ENCODE measurements at regions not wholly inside any gene's neighbourhood (a gene's known extent, or its start where the extent isn't known, plus 50 kb on each side); places are given as distances from the start of the nearest gene placed in this dataset.

DNA sequence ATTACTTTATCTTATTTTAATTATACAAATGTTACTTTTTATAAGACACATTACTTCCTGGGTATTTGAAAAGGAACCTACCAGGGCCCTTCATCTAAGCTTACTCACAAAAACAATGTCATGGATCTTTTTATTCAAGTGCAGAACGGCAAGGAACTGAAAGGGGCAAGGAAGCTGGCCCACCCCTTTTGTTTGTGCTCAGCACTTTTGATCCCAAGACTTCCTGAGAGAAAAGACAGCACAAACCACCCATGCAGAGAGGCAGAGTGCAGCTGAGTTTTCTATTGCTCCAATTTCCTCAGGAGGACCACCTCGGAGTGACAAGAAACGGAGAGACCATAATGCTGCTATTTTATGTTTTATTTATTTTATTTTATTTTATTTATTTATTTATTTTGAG is 232.0 kb upstream of the NRP1 start (continued):
- TF ChIP-seq, protein P1, sequence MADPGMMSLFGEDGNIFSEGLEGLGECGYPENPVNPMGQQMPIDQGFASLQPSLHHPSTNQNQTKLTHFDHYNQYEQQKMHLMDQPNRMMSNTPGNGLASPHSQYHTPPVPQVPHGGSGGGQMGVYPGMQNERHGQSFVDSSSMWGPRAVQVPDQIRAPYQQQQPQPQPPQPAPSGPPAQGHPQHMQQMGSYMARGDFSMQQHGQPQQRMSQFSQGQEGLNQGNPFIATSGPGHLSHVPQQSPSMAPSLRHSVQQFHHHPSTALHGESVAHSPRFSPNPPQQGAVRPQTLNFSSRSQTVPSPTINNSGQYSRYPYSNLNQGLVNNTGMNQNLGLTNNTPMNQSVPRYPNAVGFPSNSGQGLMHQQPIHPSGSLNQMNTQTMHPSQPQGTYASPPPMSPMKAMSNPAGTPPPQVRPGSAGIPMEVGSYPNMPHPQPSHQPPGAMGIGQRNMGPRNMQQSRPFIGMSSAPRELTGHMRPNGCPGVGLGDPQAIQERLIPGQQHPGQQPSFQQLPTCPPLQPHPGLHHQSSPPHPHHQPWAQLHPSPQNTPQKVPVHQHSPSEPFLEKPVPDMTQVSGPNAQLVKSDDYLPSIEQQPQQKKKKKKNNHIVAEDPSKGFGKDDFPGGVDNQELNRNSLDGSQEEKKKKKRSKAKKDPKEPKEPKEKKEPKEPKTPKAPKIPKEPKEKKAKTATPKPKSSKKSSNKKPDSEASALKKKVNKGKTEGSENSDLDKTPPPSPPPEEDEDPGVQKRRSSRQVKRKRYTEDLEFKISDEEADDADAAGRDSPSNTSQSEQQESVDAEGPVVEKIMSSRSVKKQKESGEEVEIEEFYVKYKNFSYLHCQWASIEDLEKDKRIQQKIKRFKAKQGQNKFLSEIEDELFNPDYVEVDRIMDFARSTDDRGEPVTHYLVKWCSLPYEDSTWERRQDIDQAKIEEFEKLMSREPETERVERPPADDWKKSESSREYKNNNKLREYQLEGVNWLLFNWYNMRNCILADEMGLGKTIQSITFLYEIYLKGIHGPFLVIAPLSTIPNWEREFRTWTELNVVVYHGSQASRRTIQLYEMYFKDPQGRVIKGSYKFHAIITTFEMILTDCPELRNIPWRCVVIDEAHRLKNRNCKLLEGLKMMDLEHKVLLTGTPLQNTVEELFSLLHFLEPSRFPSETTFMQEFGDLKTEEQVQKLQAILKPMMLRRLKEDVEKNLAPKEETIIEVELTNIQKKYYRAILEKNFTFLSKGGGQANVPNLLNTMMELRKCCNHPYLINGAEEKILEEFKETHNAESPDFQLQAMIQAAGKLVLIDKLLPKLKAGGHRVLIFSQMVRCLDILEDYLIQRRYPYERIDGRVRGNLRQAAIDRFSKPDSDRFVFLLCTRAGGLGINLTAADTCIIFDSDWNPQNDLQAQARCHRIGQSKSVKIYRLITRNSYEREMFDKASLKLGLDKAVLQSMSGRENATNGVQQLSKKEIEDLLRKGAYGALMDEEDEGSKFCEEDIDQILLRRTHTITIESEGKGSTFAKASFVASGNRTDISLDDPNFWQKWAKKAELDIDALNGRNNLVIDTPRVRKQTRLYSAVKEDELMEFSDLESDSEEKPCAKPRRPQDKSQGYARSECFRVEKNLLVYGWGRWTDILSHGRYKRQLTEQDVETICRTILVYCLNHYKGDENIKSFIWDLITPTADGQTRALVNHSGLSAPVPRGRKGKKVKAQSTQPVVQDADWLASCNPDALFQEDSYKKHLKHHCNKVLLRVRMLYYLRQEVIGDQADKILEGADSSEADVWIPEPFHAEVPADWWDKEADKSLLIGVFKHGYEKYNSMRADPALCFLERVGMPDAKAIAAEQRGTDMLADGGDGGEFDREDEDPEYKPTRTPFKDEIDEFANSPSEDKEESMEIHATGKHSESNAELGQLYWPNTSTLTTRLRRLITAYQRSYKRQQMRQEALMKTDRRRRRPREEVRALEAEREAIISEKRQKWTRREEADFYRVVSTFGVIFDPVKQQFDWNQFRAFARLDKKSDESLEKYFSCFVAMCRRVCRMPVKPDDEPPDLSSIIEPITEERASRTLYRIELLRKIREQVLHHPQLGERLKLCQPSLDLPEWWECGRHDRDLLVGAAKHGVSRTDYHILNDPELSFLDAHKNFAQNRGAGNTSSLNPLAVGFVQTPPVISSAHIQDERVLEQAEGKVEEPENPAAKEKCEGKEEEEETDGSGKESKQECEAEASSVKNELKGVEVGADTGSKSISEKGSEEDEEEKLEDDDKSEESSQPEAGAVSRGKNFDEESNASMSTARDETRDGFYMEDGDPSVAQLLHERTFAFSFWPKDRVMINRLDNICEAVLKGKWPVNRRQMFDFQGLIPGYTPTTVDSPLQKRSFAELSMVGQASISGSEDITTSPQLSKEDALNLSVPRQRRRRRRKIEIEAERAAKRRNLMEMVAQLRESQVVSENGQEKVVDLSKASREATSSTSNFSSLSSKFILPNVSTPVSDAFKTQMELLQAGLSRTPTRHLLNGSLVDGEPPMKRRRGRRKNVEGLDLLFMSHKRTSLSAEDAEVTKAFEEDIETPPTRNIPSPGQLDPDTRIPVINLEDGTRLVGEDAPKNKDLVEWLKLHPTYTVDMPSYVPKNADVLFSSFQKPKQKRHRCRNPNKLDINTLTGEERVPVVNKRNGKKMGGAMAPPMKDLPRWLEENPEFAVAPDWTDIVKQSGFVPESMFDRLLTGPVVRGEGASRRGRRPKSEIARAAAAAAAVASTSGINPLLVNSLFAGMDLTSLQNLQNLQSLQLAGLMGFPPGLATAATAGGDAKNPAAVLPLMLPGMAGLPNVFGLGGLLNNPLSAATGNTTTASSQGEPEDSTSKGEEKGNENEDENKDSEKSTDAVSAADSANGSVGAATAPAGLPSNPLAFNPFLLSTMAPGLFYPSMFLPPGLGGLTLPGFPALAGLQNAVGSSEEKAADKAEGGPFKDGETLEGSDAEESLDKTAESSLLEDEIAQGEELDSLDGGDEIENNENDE (IDR thresholded peaks at IDR 0.05; ENCODE audit: insufficient replicate concordance, low read length): no peak
- TF ChIP-seq, protein P2, sequence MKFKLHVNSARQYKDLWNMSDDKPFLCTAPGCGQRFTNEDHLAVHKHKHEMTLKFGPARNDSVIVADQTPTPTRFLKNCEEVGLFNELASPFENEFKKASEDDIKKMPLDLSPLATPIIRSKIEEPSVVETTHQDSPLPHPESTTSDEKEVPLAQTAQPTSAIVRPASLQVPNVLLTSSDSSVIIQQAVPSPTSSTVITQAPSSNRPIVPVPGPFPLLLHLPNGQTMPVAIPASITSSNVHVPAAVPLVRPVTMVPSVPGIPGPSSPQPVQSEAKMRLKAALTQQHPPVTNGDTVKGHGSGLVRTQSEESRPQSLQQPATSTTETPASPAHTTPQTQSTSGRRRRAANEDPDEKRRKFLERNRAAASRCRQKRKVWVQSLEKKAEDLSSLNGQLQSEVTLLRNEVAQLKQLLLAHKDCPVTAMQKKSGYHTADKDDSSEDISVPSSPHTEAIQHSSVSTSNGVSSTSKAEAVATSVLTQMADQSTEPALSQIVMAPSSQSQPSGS (IDR thresholded peaks at IDR 0.05; ENCODE audit: low read length): no peak
- no peak for TF ChIP-seq SAP30 (IDR thresholded peaks at IDR 0.05; ENCODE audit: insufficient read depth, insufficient replicate concordance, low read length)
- no peak for TF ChIP-seq SIN3A (conservative IDR thresholded peaks at IDR 0.05 in 1 of 2, IDR thresholded peaks at IDR 0.05 in 1 of 2; ENCODE audit: low read depth in 1 of 2, low read length in 2 of 2)
- no peak for TF ChIP-seq TAF7 (optimal IDR thresholded peaks at IDR 0.05; ENCODE audit: borderline replicate concordance, low read depth, low read length)
- no peak for TF ChIP-seq PHF8 (conservative IDR thresholded peaks at IDR 0.05; ENCODE audit: low read depth, low read length)

Data from H1 (cell line).